ENCODE measurements at regions not wholly inside any gene's neighbourhood (a gene's known extent, or its start where the extent isn't known, plus 50 kb on each side); places are given as distances from the start of the nearest gene placed in this dataset.
"Not testable (repeated sequence)": the region's sequence is repeated elsewhere in the genome, so short reads cannot be mapped to it uniquely, and the experiment has no call there.

DNA sequence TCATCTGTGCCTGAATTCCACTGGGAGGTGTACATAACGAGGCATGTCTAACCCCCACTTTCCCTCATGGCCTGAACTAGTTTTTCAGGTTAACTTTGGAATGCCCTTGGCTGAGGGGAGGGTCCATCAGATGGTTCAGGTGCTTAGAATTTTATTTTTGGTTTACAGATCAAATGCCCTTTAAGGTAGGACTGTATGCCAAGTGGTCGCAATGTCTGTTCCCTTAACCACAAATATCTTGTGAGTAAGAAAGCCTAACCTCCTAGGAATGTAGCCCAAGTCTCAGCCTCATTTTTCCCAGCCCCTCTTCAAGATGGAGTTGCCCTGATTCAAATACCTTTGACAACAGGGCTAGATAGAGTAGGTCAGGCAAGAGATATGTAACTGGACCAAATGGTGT lies 78.4 kb downstream of the RNASET2 start:
- no peak for DNase-seq

- DNase-seq: no peak
These were observed 79.0 kb downstream of the RNASET2 start for GRCh38 chr6:166877349-166877748.

DNA sequence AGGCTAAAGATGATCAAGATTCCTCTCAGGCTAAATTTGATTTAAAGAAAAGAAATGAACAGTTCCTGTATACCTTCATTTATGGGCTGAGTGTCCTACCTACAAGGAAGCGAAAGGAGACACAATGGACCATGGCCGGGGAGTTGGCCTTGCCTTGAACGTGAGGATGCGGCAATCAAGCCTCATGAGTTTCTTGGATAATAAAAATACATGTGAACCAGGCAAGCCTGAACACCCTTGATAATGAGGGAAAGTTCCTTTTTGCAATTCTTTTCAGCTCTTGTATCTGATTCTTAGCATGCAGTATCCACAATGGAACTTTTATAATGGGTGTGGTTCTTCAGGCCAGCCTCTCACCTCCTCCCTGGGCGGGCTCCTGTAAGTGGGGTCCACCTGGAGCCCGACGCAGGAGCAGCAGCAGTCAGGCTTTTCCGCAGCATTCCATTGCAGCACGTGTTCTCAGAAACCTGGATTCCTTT lies 83.8 kb downstream of the RNASET2 start:
- DNase-seq: no peak

DNA sequence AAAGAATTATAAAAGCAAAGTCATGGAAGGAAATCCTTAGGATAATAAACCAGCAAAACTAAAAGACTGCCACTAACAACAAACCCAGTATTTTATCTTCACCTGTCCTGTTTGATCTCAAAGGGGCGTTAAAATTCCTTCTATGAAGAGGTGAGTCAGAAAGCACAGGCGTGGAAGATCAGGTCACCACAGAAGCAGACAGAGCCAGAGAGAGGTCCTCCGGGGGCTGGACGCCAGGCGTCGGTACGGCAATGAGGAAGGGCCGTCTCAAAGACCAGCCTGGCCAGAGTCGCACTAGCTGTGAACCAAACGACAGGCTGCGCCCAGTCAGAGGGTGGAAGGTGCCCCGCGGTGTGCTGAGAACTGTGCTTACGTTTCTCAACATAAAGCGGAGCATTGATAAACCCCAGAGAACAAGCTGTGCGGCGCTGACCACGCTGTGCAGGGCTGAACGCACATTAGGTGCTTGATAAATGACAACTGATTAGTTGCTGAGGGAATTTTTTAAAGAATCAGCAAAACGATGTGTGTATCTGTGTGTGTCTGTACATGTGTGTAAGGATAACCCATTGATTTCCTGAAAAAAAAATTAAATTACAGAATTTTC lies 85.6 kb downstream of the RNASET2 start:
- no peak for DNase-seq

GRCh38 chr6:166866839-166867637 lies 89.3 kb downstream of the RNASET2 start:
- DNase-seq: no peak

GRCh38 chr6:166864333-166864732 lies 92.0 kb downstream of the RNASET2 start:
- no peak for DNase-seq

DNA sequence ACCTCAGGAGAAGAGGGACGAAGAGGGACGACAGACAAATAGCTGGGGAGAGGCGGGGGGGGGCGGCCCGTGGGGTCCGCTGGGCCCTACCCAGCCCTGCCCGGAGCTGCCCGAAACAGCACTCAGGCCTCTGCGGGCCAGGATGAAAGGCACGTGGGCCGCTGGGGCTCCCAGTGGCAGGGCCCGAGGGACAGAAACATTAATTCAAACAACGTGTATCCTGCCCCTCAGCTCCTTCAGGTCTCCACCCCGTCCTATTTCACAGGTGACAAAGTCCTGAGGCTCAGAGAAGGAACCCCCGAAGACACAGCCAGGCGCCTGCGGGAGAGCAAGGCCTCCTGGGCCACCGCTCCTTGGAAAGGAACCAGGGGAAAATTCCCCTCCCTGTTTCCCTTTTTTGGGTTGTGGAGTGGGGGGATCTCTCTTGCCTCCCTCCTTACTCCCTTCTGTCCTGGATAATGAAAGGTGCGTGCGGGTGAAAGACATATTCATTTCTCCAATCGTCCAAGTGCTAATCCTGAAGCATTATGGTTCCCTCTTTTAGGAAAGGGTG lies 93.3 kb downstream of the RNASET2 start:
- DNase-seq: no peak

DNA sequence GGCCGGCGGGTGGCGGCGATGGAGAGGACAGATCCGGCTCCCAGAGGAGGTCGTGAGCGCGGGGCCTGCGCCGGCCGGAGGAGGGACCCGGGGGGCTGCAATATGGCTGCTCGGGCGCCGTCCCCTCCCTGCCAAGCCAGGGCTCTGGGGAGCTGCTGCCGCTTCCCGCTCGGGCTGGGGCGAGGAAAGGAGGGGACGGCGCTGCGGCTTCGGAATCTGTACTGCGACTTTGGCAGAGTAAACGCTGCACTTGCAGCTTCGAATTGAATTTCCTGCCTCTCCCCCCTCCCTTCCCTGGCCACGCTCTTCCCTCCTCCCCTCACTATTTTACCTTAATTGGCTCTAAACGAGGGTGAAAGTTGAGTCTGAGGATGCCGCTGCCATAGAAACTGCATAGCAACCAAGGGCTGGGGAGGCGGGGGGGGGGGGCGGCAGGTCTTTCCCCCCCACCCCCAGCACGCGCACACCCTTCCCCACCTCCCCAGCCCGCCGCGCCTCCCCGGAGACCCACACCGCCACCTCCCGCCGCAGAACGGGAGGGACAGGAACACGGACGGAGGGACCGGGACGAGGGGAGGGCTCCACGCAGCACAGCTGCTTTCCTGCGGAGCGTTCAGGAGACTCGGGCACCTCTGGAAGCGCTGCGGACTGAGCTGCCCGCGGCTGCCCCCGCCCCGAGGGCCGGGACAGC lies 93.9 kb downstream of the RNASET2 start:
- peak; percentile 54 for DNase-seq

- no peak for DNase-seq
These were observed 94.4 kb downstream of the RNASET2 start for GRCh38 chr6:166861961-166862286.

DNA sequence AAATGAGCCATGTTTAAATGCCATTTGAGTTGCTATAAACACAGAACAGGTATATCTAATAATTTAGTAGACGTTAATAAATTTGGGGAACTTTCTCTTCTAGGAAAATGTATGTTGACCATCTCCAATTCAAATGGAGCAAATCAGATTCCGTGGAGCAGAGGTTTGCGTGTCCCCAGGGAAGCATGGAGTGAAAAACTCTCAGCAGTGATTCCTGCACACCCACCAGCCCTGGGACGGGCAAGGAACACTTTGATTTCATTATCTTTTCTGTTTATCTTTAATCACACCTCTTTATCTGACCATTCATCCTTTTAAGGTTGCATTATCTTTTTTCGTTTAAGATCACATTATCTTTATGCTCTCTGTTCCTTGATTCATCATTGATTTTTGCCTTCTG lies 95.0 kb downstream of the RNASET2 start:
- no peak for DNase-seq

DNA sequence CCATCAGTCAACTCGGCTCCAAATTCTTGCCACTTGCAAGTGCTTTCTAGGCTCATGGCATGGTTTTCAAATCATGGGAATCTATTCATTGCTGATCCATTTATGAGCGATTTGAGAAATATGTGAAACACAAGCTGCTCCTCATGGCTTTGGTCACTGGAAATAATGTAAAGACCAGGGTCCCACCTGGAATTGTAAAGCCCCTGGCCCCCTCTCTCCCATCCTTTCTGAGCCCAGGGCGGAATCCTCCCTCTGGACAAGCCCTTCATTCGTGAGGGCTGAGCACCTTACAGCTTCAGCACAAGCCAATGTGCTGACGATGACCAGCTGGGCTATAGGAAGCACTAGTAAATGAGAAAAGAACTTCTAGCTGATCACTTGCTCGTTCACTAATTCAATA lies 96.0 kb downstream of the RNASET2 start:
- no peak for DNase-seq

GRCh38 chr6:166855416-166855815 lies 100.9 kb downstream of the RNASET2 start:
- no peak for DNase-seq

DNA sequence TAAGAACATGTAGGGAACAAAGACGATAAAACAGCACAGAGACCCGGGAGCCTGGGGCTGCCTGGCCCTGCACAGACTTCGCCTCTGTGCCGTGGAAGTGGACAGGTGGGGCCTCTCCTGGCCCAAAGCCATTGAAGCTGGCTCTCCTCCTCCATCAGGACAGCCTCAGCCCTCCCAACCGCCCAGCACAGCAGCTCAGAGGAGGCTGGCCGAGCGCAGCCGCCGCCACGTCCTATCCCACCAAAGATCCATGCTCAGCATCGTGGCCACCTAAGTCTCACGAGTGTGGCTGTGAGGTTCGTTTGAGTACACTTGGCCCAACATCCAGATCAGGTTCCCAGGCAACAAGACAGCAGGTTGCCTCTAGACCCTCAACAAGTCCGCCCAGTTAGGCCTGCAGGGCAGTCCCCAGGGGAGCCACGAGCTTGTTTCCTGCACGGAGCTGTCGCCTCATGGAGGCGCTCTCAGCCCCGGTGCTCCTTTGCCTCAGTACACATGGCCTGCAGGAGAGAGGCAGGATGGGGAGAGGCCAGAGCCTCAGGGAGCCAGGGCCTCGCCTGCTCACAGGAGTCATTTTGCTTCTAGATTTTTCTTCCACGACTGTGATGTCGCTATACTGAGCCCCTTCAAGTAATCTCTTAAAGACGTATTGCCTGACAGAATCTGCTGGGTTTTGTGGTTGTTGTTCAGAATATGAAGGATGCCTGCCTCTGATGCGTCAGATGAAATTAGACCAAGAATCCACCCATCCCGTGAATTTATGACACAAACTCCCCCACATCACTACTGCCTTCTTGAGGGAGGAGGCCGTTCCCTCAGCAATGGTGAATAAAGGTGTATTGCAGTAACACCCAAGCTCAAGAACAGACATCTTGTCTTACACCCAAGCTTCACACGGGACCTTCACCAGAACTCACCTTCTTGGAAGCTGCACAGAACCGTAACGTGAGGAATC lies 102.7 kb downstream of the RNASET2 start:
- no peak for DNase-seq

DNA sequence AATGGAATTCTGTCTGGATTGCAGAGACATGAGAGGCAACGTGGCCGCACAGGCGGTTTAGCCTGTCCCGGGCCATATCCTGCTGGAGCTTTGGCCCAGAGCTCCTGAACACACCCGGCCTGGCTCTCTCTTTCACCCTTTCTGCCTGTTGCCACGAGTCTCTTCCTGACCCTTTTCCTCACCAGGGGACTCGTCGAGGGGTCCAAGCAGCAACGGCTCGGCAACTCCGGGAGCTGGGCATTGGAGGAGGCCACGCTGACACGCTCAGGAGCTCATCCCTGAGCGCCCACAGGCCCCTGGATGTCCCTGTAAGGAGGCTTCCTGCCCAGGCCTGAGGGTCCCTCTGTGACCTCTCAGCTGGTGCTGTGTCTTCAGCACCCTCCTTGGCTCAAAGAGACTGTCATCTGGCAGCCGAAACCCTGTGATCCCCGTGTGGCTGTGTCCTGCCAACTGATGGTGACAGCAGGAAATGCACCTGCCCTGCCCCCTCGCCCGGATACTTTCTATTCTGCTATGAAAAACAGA lies 103.8 kb downstream of the RNASET2 start:
- DNase-seq: no peak

GRCh38 chr6:166851911-166852310 lies 104.4 kb downstream of the RNASET2 start:
- no peak for DNase-seq

DNA sequence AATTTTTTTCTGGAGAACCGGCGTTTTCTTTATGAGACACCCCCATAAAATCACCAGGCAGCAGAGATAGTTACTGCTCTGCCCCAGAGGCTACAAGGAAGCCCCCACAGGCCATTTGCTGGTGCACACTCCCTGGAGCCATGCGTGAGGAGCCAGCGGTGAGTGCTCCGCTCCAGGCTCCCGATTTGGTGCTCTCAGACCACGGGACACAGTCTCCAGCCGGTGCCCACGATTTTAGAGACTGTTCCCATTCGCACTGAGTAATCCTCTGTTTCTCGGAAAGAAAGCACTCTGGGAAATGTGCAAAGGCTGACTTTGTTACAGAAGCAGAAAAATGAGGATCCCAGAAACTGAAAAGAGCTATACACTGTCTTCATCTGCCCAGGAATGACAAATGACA lies 104.9 kb downstream of the RNASET2 start:
- DNase-seq: no peak

- no peak for DNase-seq
These were observed 105.7 kb downstream of the RNASET2 start for GRCh38 chr6:166850677-166851076.

- no peak for DNase-seq
These were observed 106.6 kb downstream of the RNASET2 start for GRCh38 chr6:166849749-166850183.

- DNase-seq: no peak
These were observed 107.2 kb downstream of the RNASET2 start for GRCh38 chr6:166848979-166849748.

- not testable (repeated sequence) for DNase-seq
These were observed 109.8 kb downstream of the RNASET2 start for GRCh38 chr6:166846446-166847142.

DNA sequence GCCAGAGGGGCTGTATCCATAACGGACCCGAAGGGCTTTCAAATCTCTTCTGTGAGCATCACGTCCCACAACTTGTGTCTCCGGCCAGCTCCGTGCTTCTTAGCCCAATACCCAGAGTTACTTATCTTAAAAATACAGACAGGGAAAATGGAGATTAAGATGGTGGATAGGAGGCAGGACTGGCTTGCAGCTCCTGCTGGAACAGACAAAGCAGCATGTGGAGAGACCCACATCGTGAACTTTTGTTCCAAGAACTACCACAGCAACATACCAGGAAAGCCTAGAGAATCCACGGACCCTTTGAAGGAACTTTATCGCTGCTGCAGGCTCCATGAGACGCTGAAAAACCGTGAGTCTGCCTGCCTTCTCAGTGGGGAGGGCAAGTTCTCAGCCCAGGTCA lies 113.7 kb downstream of the RNASET2 start:
- no peak for DNase-seq
